Skeletal muscle tissue (tissue), 3 donors: ENCODE measurements at regions not wholly inside any gene's neighbourhood (a gene's known extent, or its start where the extent isn't known, plus 50 kb on each side); places are given as distances from the start of the nearest gene placed in this dataset.

Experiments
- H3K27ac ChIP-seq: one replicate; pipeline ENCODE4 v1.7.0; 2013; ENCODE audit warnings: mild to moderate bottlenecking, low read depth, low read length, inconsistent platforms
- H3K27me3 ChIP-seq, 3 donors: one replicate each; pipeline ENCODE4 v1.7.0; 2013; ENCODE audit warnings: low read length in 3 of 3; ENCODE audit not compliant: control insufficient read depth in 3 of 3, insufficient read depth in 3 of 3
- H3K36me3 ChIP-seq, 3 donors: one replicate each; pipeline ENCODE4 v1.7.0; 2013; ENCODE audit warnings: low read length in 3 of 3; ENCODE audit not compliant: control insufficient read depth in 3 of 3, insufficient read depth in 3 of 3
- H3K4me1 ChIP-seq, 3 donors: one replicate each; pipeline ENCODE4 v1.7.0; 2013; ENCODE audit warnings: low read length in 3 of 3, mild to moderate bottlenecking in 3 of 3; ENCODE audit not compliant: control insufficient read depth in 3 of 3, insufficient read depth in 3 of 3
- H3K4me3 ChIP-seq, 3 donors: one replicate each; pipeline ENCODE4 v1.7.0; 2013; ENCODE audit warnings: low read length in 3 of 3
- H3K9ac ChIP-seq, 3 donors: one replicate each; pipeline ENCODE4 v1.7.0; 2013; ENCODE audit warnings: low read length in 3 of 3, mild to moderate bottlenecking in 3 of 3, moderate library complexity in 2 of 3, low read depth in 1 of 3
- H3K9me3 ChIP-seq, 3 donors: one replicate each; pipeline ENCODE4 v1.7.0; 2013; ENCODE audit warnings: low read length in 3 of 3; ENCODE audit not compliant: control insufficient read depth in 3 of 3
- donor health status: Osteomylitis.

GRCh38 chr2:61712060-61712459 is 141.8 kb downstream of the FAM161A start:
- no peaks in the 10 kb centered on the region for H3K9me3 ChIP-seq
- H3K9ac ChIP-seq = no peak overlapping the region
- H3K27me3 ChIP-seq = no peaks in the 10 kb centered on the region
- peaks cover 17 to 25% (median 22%) of the 10 kb centered on the region in 3 donors for H3K4me1 ChIP-seq
- H3K4me3 ChIP-seq = no peak overlapping the region
- H3K36me3 ChIP-seq = no peaks in the 10 kb centered on the region
- no peak overlapping the region for H3K27ac ChIP-seq

GRCh38 chr2:61710711-61711110 is 143.1 kb downstream of the FAM161A start:
- no peaks in the 10 kb centered on the region for H3K36me3 ChIP-seq
- H3K9me3 ChIP-seq = no peaks in the 10 kb centered on the region
- H3K4me1 ChIP-seq = peaks cover 17 to 31% (median 31%) of the 10 kb centered on the region in 3 donors
- H3K9ac ChIP-seq = no peak overlapping the region
- no peak overlapping the region for H3K27ac ChIP-seq
- no peaks in the 10 kb centered on the region for H3K27me3 ChIP-seq
- no peak overlapping the region for H3K4me3 ChIP-seq

GRCh38 chr2:61707984-61708852 is 145.6 kb downstream of the FAM161A start:
- no peaks in the 10 kb centered on the region for H3K9me3 ChIP-seq
- peak overlapping the region; percentile 91 for H3K27ac ChIP-seq
- H3K4me3 ChIP-seq = no peak overlapping the region
- H3K36me3 ChIP-seq = no peaks in the 10 kb centered on the region
- H3K4me1 ChIP-seq = peaks cover 10 to 31% (median 31%) of the 10 kb centered on the region in 3 donors
- H3K9ac ChIP-seq = peak overlapping the region; percentile 11 to 69 (median 63)
- no peaks in the 10 kb centered on the region for H3K27me3 ChIP-seq

GRCh38 chr2:61705625-61706024 is 148.2 kb downstream of the FAM161A start:
- no peaks in the 10 kb centered on the region for H3K27me3 ChIP-seq
- peaks cover 7 to 29% (median 29%) of the 10 kb centered on the region in 3 donors for H3K4me1 ChIP-seq
- H3K27ac ChIP-seq = peak overlapping the region; percentile 91
- H3K9ac ChIP-seq = peak overlapping the region in 2 of 3 donors; percentile 42 to 68
- H3K4me3 ChIP-seq = no peak overlapping the region
- no peaks in the 10 kb centered on the region for H3K9me3 ChIP-seq
- no peaks in the 10 kb centered on the region for H3K36me3 ChIP-seq

GRCh38 chr2:61704364-61704763 is 149.5 kb downstream of the FAM161A start:
- peak overlapping the region; percentile 91 for H3K27ac ChIP-seq
- no peaks in the 10 kb centered on the region for H3K27me3 ChIP-seq
- peaks cover 5 to 29% (median 26%) of the 10 kb centered on the region in 3 donors for H3K4me1 ChIP-seq
- H3K4me3 ChIP-seq = peak overlapping the region in 2 of 3 donors; percentile 15 to 17
- H3K9ac ChIP-seq = peak overlapping the region in 1 of 3 donors; percentile 67
- H3K36me3 ChIP-seq = no peaks in the 10 kb centered on the region
- H3K9me3 ChIP-seq = no peaks in the 10 kb centered on the region

GRCh38 chr2:61702088-61702467 is 151.8 kb downstream of the FAM161A start:
- no peaks in the 10 kb centered on the region for H3K9me3 ChIP-seq
- H3K4me1 ChIP-seq = peaks cover 0 to 19% (median 14%) of the 10 kb centered on the region in 3 donors
- no peaks in the 10 kb centered on the region for H3K36me3 ChIP-seq
- no peak overlapping the region for H3K4me3 ChIP-seq
- no peak overlapping the region for H3K9ac ChIP-seq
- no peaks in the 10 kb centered on the region for H3K27me3 ChIP-seq
- H3K27ac ChIP-seq = no peak overlapping the region

GRCh38 chr2:61700464-61700863 is 153.4 kb downstream of the FAM161A start:
- no peaks in the 10 kb centered on the region for H3K27me3 ChIP-seq

GRCh38 chr2:61694312-61695274 is 156.4 kb upstream of the XPO1 start:
- no peaks in the 10 kb centered on the region for H3K27me3 ChIP-seq
- no peaks in the 10 kb centered on the region for H3K36me3 ChIP-seq
- peak overlapping the region; percentile 91 to 97 (median 96) for H3K9ac ChIP-seq
- peak overlapping the region; percentile 95 for H3K27ac ChIP-seq
- H3K4me3 ChIP-seq = peak overlapping the region; percentile 86 to 97 (median 90)
- no peaks in the 10 kb centered on the region for H3K9me3 ChIP-seq
- peaks cover 3 to 8% (median 6%) of the 10 kb centered on the region in 3 donors for H3K4me1 ChIP-seq

More at GRCh38 chr2:61700464-61700863, 153.4 kb downstream of the FAM161A start:
- Histone ChIP-seq H3K27ac (no peak overlapping the region), H3K9me3 (no peaks in the 10 kb centered on the region), H3K4me1 (peaks cover 0 to 9% (median 5%) of the 10 kb centered on the region in 3 donors), H3K9ac (no peak overlapping the region), H3K36me3 (no peaks in the 10 kb centered on the region), H3K4me3 (no peak overlapping the region)

- H3K9me3 ChIP-seq = no peaks in the 10 kb centered on the region
- no peak overlapping the region for H3K4me3 ChIP-seq
- H3K27ac ChIP-seq = peak overlapping the region; percentile 95
- peaks cover 3 to 8% (median 6%) of the 10 kb centered on the region in 3 donors for H3K4me1 ChIP-seq
- H3K9ac ChIP-seq = peak overlapping the region in 2 of 3 donors; percentile 91 to 93
- H3K36me3 ChIP-seq = no peaks in the 10 kb centered on the region
- H3K27me3 ChIP-seq = no peaks in the 10 kb centered on the region
Observed at GRCh38 chr2:61693744-61694143, 155.6 kb upstream of the XPO1 start.
